ENCODE measurements at regions not wholly inside any gene's neighbourhood (a gene's known extent, or its start where the extent isn't known, plus 50 kb on each side); places are given as distances from the start of the nearest gene placed in this dataset.

DNA sequence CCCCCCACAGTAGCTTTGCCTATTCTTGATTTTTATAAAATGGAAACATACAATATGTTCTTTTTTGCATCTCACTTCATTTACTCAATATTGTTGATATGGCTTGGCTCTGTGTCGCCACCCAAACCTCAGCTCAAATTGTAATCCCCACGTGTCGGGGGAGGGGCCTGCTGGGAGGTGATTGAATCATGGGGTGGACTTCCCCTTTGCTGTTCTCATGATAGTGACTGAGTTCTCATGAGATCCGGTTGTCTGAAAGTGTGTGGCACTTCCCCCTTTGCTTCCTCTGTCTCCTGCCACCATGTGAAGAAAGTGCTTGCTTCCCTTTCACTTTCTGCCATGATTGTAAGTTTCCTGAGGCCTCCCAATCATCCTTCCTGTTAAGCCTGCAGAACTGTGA is 431.3 kb downstream of the MN1 start:
- no peak for TF ChIP-seq EZH2 (IDR thresholded peaks at IDR 0.05; ENCODE audit: low read length)
- TF ChIP-seq, protein P1, sequence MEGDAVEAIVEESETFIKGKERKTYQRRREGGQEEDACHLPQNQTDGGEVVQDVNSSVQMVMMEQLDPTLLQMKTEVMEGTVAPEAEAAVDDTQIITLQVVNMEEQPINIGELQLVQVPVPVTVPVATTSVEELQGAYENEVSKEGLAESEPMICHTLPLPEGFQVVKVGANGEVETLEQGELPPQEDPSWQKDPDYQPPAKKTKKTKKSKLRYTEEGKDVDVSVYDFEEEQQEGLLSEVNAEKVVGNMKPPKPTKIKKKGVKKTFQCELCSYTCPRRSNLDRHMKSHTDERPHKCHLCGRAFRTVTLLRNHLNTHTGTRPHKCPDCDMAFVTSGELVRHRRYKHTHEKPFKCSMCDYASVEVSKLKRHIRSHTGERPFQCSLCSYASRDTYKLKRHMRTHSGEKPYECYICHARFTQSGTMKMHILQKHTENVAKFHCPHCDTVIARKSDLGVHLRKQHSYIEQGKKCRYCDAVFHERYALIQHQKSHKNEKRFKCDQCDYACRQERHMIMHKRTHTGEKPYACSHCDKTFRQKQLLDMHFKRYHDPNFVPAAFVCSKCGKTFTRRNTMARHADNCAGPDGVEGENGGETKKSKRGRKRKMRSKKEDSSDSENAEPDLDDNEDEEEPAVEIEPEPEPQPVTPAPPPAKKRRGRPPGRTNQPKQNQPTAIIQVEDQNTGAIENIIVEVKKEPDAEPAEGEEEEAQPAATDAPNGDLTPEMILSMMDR (optimal IDR thresholded peaks at IDR 0.05 in 1 of 3, IDR thresholded peaks at IDR 0.05 in 1 of 3, conservative IDR thresholded peaks at IDR 0.05 in 1 of 3; ENCODE audit: extremely low read depth in 1 of 3, insufficient read depth in 2 of 3, low read length in 3 of 3) = no peak

All from keratinocyte (primary cell).